ENCODE measurements at regions not wholly inside any gene's neighbourhood (a gene's known extent, or its start where the extent isn't known, plus 50 kb on each side); places are given as distances from the start of the nearest gene placed in this dataset.

- TF ChIP-seq CTCF (IDR thresholded peaks at IDR 0.05) = no peak
- no peak for TF ChIP-seq EZH2 (IDR thresholded peaks at IDR 0.05; ENCODE audit: borderline replicate concordance, insufficient read depth, low read depth, low read length, poor library complexity, severe bottlenecking)
Measured at GRCh38 chr4:140213749-140214148, 59.8 kb upstream of the MAML3 start.

All from B cell (primary cell).